Ascending aorta (tissue), 2 donors: ENCODE measurements at regions not wholly inside any gene's neighbourhood (a gene's known extent, or its start where the extent isn't known, plus 50 kb on each side); places are given as distances from the start of the nearest gene placed in this dataset.

Source experiments
- DNase-seq, 2 donors: peaks; one replicate each; pipeline ENCODE4 v3.0.0-alpha.2; 2019; ENCODE audit warnings: low spot score in 2 of 2
- H3K27ac ChIP-seq, 2 donors: fragments of 200-600 bp; sonication (generic); one replicate each; pipeline ENCODE4 v1.5.1; 2016 to 2017; ENCODE audit warnings: mild to moderate bottlenecking in 1 of 2
- H3K27me3 ChIP-seq: fragments of 200-600 bp; sonication (generic); one replicate; pipeline ENCODE4 v1.5.1; 2017
- H3K36me3 ChIP-seq, 2 donors: fragments of 200-600 bp; sonication (generic); one replicate each; pipeline ENCODE4 v1.5.1; 2016
- H3K4me1 ChIP-seq, 2 donors: fragments of 200-600 bp; sonication (generic); one replicate each; pipeline ENCODE4 v1.5.1; 2016 to 2017; ENCODE audit warnings: mild to moderate bottlenecking in 1 of 2
- H3K4me3 ChIP-seq, 2 donors: fragments of 200-600 bp; sonication (generic); one replicate each; pipeline ENCODE4 v1.5.1; 2016 to 2017; ENCODE audit warnings: mild to moderate bottlenecking in 1 of 2
- H3K9me3 ChIP-seq, 2 donors: fragments of 200-600 bp; sonication (generic); one replicate each; pipeline ENCODE4 v1.5.1; 2016
- intact Hi-C: fragments of 100-400 bp; cut with DNase I; formaldehyde crosslinking; loops from one replicate; pipeline ENCODE4 v1.15.1; 2023
- TF ChIP-seq, protein P1 (sequence below), 3 experiments: fragments of 200-600 bp in 2 of 3; fragments of 450-650 bp in 1 of 3; sonication (generic) in 2 of 3; IDR thresholded peaks; one replicate each; pipeline ENCODE4 v1.5.1; 2016 to 2019; ENCODE audit warnings: antibody characterized with exemption in 3 of 3, mild to moderate bottlenecking in 1 of 3, moderate library complexity in 1 of 3

- H3K4me1 ChIP-seq = no peaks in the 10 kb centered on the region
- no peaks in the 10 kb centered on the region for H3K36me3 ChIP-seq
- H3K9me3 ChIP-seq = no peaks in the 10 kb centered on the region
- no peaks in the 10 kb centered on the region for H3K27me3 ChIP-seq
- no peak overlapping the region for H3K27ac ChIP-seq
- TF ChIP-seq, protein P1, sequence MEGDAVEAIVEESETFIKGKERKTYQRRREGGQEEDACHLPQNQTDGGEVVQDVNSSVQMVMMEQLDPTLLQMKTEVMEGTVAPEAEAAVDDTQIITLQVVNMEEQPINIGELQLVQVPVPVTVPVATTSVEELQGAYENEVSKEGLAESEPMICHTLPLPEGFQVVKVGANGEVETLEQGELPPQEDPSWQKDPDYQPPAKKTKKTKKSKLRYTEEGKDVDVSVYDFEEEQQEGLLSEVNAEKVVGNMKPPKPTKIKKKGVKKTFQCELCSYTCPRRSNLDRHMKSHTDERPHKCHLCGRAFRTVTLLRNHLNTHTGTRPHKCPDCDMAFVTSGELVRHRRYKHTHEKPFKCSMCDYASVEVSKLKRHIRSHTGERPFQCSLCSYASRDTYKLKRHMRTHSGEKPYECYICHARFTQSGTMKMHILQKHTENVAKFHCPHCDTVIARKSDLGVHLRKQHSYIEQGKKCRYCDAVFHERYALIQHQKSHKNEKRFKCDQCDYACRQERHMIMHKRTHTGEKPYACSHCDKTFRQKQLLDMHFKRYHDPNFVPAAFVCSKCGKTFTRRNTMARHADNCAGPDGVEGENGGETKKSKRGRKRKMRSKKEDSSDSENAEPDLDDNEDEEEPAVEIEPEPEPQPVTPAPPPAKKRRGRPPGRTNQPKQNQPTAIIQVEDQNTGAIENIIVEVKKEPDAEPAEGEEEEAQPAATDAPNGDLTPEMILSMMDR (IDR thresholded peaks at IDR 0.05) = no peak
- DNase-seq = no peak
- H3K4me3 ChIP-seq = no peak overlapping the region
- intact Hi-C loops = no loop called here
Observed at GRCh38 chr2:175490360-175490791, 308.9 kb upstream of the ATP5MC3 start.

DNA sequence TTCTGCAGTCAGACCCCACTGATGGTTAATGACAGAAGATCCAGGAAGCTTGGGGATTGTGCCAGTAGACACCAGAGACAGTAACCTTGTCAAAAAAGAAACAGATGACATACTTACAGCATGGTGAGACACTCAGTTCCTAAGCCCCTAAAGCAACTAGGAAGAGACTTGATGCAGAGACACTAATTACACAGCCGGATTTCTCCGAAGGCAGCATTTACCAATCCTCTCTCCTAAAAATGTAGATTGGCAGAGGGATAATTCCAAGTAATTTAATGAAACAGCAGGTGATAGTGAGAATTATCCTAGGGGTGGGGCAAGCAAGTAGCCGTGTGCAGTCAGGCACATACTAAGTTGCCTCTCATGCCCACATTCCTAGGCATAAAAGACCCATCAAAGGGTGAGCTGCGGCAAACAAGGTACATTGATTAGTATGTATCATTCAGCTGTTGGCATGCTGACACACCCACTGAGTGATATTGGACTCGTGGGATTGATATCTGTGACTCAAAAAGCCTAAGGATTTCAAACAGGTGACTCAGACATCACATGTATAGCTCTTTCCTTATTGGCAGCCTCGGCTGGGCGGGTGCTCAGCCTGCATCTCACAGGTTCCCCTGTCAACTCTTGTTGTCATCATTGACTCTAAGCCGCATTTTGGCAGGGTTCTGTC, 296.7 kb upstream of the ATP5MC3 start:
- DNase-seq = no peak
- no peak overlapping the region for H3K27ac ChIP-seq
- no peaks in the 10 kb centered on the region for H3K4me1 ChIP-seq
- no peak overlapping the region for H3K4me3 ChIP-seq
- H3K9me3 ChIP-seq = no peaks in the 10 kb centered on the region
- no peaks in the 10 kb centered on the region for H3K27me3 ChIP-seq
- TF ChIP-seq, protein P1 (IDR thresholded peaks at IDR 0.05) = no peak
- intact Hi-C loops = no loop called here
- no peaks in the 10 kb centered on the region for H3K36me3 ChIP-seq

GRCh38 chr2:175476948-175477347, 295.4 kb upstream of the ATP5MC3 start:
- no peaks in the 10 kb centered on the region for H3K27me3 ChIP-seq
- H3K36me3 ChIP-seq = no peaks in the 10 kb centered on the region
- TF ChIP-seq, protein P1 (IDR thresholded peaks at IDR 0.05) = no peak
- no peak for DNase-seq
- intact Hi-C loops = no loop called here
- no peaks in the 10 kb centered on the region for H3K4me1 ChIP-seq
- no peak overlapping the region for H3K27ac ChIP-seq
- H3K4me3 ChIP-seq = no peak overlapping the region
- H3K9me3 ChIP-seq = no peaks in the 10 kb centered on the region

DNA sequence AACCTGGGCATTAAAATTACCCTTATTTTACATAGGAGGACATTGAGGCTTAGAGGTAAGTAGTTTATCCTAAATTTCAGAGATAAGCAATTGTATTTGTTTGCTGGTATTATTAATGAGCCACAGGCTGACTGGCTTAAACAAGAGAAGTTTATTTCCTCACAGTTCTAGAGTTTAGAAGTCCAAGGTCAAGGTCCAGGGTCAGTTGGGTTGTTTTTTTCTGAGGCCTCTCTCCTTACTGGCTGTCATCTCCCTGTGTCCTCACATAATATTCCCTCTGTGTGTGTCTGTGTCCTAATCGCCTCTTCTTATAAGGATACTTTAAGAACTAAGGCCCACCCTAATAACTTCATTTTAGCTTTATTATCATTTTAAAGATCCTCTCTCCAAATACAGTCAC, 294.9 kb upstream of the ATP5MC3 start:
- H3K36me3 ChIP-seq = no peaks in the 10 kb centered on the region
- H3K4me3 ChIP-seq = no peak overlapping the region
- H3K4me1 ChIP-seq = no peaks in the 10 kb centered on the region
- TF ChIP-seq, protein P1 (IDR thresholded peaks at IDR 0.05) = no peak
- intact Hi-C loops = no loop called here
- DNase-seq = no peak
- H3K9me3 ChIP-seq = no peaks in the 10 kb centered on the region
- no peak overlapping the region for H3K27ac ChIP-seq
- no peaks in the 10 kb centered on the region for H3K27me3 ChIP-seq

- Histone ChIP-seq H3K27me3 (no peaks in the 10 kb centered on the region), H3K9me3 (no peaks in the 10 kb centered on the region), H3K27ac (no peak overlapping the region), H3K4me1 (no peaks in the 10 kb centered on the region), H3K36me3 (no peaks in the 10 kb centered on the region), H3K4me3 (no peak overlapping the region)
- TF ChIP-seq, protein P1 (IDR thresholded peaks at IDR 0.05) = no peak
- intact Hi-C loops = no loop called here
- DNase-seq = no peak
Observed at GRCh38 chr2:175475130-175475529, 293.6 kb upstream of the ATP5MC3 start.
